SK-N-SH (cell line): ENCODE measurements at regions not wholly inside any gene's neighbourhood (a gene's known extent, or its start where the extent isn't known, plus 50 kb on each side); places are given as distances from the start of the nearest gene placed in this dataset.

Experiments
- CTCF ChIA-PET: fragments of 300-600, 350-600 bp; formaldehyde crosslinking; extraction: SDS; loops from one replicate; lab custom pipeline; 2021; lab: Yijun Ruan, JAX
- POLR2A ChIA-PET: fragments of 350-600 bp; sonication (Branson Sonifier 250); formaldehyde crosslinking; extraction: SDS; loops from one replicate; lab custom pipeline; 2020; ENCODE audit warnings: antibody characterized with exemption, inconsistent platforms; lab: Yijun Ruan, JAX
- DNase-seq: peaks from one replicate; pipeline ENCODE4 v3.0.0; 2012
- H2AFZ ChIP-seq: fragments of 200-600 bp; sonication (generic); 2 replicates; pipeline ENCODE4 v1.8.1; 2016; ENCODE audit warnings: antibody characterized with exemption, mild to moderate bottlenecking, low read depth
- H3F3A ChIP-seq: fragments of 200-600 bp; sonication (generic); replicated peaks from 2 replicates; pipeline ENCODE3; 2016; ENCODE audit warnings: antibody characterized with exemption, mild to moderate bottlenecking; ENCODE audit not compliant: insufficient read depth
- H3K27ac ChIP-seq, 2 experiments: fragments of 200-500 bp in 1 of 2; fragments of 200-600 bp in 1 of 2; sonication (Bioruptor generic) in 1 of 2; sonication (generic), shearing (Covaris generic) in 1 of 2; 2 replicates each; pipeline versions ENCODE4 v1.5.1 to v1.6.1; 2014 to 2016; ENCODE audit warnings: low read depth in 2 of 2, inconsistent platforms in 1 of 2, low read length in 1 of 2, mild to moderate bottlenecking in 1 of 2, mixed read lengths in 1 of 2
- H3K27me3 ChIP-seq: fragments of 200-600 bp; sonication (generic), shearing (Covaris generic); 2 replicates; pipeline ENCODE4 v1.6.1; 2016; ENCODE audit warnings: mixed run types; ENCODE audit not compliant: insufficient read depth
- H3K36me3 ChIP-seq, 2 experiments: fragments of 200-500 bp in 1 of 2; fragments of 200-600 bp in 1 of 2; sonication (Bioruptor generic) in 1 of 2; sonication (generic) in 1 of 2; replicated peaks in 1 of 2; 2 replicates each; pipeline versions ENCODE3 to v1.5.1; 2014 to 2016; ENCODE audit warnings: low read length in 1 of 2, mild to moderate bottlenecking in 1 of 2; ENCODE audit not compliant: insufficient read depth in 2 of 2, control insufficient read depth in 1 of 2
- H3K4me1 ChIP-seq, 2 experiments: fragments of 200-500 bp in 1 of 2; fragments of 200-600 bp in 1 of 2; sonication (Bioruptor generic) in 1 of 2; sonication (generic), shearing (Covaris generic) in 1 of 2; 2 replicates each; pipeline versions ENCODE4 v1.5.1 to v1.6.1; 2014 to 2016; ENCODE audit warnings: low read depth in 1 of 2, low read length in 1 of 2, mixed run types in 1 of 2; ENCODE audit not compliant: insufficient read depth in 2 of 2, control insufficient read depth in 1 of 2
- H3K4me2 ChIP-seq: fragments of 200-600 bp; sonication (generic), shearing (Covaris generic); 2 replicates; pipeline ENCODE4 v1.6.1; 2017; ENCODE audit warnings: mixed run types
- H3K4me3 ChIP-seq, 2 experiments: fragments of 200-500 bp in 1 of 2; fragments of 200-600 bp in 1 of 2; sonication (Bioruptor generic) in 1 of 2; sonication (generic), shearing (Covaris generic) in 1 of 2; 2 replicates each; pipeline versions ENCODE4 v1.5.1 to v1.8.1; 2014 to 2016; ENCODE audit warnings: low read depth in 2 of 2, inconsistent platforms in 1 of 2, low read length in 1 of 2, mild to moderate bottlenecking in 1 of 2, mixed read lengths in 1 of 2, moderate library complexity in 1 of 2
- H3K79me2 ChIP-seq: fragments of 200-600 bp; sonication (generic); 2 replicates; pipeline ENCODE4 v1.8.1; 2017; ENCODE audit warnings: mild to moderate bottlenecking; ENCODE audit not compliant: insufficient read depth
- H3K9ac ChIP-seq: fragments of 200-600 bp; sonication (generic); 2 replicates; pipeline ENCODE4 v1.6.1; 2017; ENCODE audit warnings: mixed run types
- H3K9me2 ChIP-seq: fragments of 200-600 bp; sonication (generic); 2 replicates; pipeline ENCODE4 v1.6.1; 2017; ENCODE audit warnings: mixed run types
- H3K9me3 ChIP-seq: fragments of 200-600 bp; sonication (generic); 2 replicates; pipeline ENCODE4 v1.6.1; 2017; ENCODE audit warnings: mixed run types, mild to moderate bottlenecking, moderate library complexity
- H4K20me1 ChIP-seq: fragments of 200-600 bp; sonication (generic); 2 replicates; pipeline ENCODE4 v1.6.1; 2017; ENCODE audit warnings: mild to moderate bottlenecking, mixed run types; ENCODE audit not compliant: insufficient read depth
- CHD2 ChIP-seq: fragments of 150-350 bp; IDR thresholded peaks from 2 replicates; pipeline ENCODE4 v1.6.1; 2018; ENCODE audit warnings: low read length; ENCODE audit not compliant: partially characterized antibody
- ELF1 ChIP-seq: IDR thresholded peaks from 2 replicates; pipeline ENCODE4 v1.4.0; 2012
- FOXJ3 ChIP-seq: sonication (generic); formaldehyde crosslinking; IDR thresholded peaks from 2 replicates; pipeline ENCODE4 v1.5.1; 2020; ENCODE audit warnings: mild to moderate bottlenecking, missing genetic modification reagents
- FOXM1 ChIP-seq: IDR thresholded peaks from 2 replicates; pipeline ENCODE4 v1.4.0; 2012; ENCODE audit warnings: low read depth, mild to moderate bottlenecking
- GABPA ChIP-seq: IDR thresholded peaks from 2 replicates; pipeline ENCODE4 v1.4.0; 2012; ENCODE audit warnings: low read depth, mild to moderate bottlenecking
- GATA2 ChIP-seq: sonication (generic); formaldehyde crosslinking; IDR thresholded peaks from 2 replicates; pipeline ENCODE4 v1.5.0; 2020; ENCODE audit warnings: mild to moderate bottlenecking, missing genetic modification reagents
- IRF3 ChIP-seq: fragments of 150-350 bp; IDR thresholded peaks from 2 replicates; pipeline ENCODE4 v1.6.1; 2016; ENCODE audit warnings: mild to moderate bottlenecking, low read depth, low read length
- JUND ChIP-seq: IDR thresholded peaks from 2 replicates; pipeline ENCODE4 v1.4.0; 2012
- MAX ChIP-seq: IDR thresholded peaks from 2 replicates; pipeline ENCODE4 v1.4.0; 2012; ENCODE audit warnings: low read depth
- MEF2A ChIP-seq: IDR thresholded peaks from 2 replicates; pipeline ENCODE4 v1.4.0; 2012; ENCODE audit warnings: low read depth, borderline replicate concordance
- NFIC ChIP-seq: IDR thresholded peaks from 2 replicates; pipeline ENCODE4 v1.4.0; 2012; ENCODE audit warnings: borderline replicate concordance
- NRF1 ChIP-seq: IDR thresholded peaks from 2 replicates; pipeline ENCODE4 v1.6.1; 2012; ENCODE audit warnings: low read depth, mild to moderate bottlenecking, low read length
- RAD21 ChIP-seq: IDR thresholded peaks from 2 replicates; pipeline ENCODE4 v1.6.1; 2012; ENCODE audit warnings: mild to moderate bottlenecking, low read length
- REST ChIP-seq: IDR thresholded peaks from 2 replicates; pipeline ENCODE4 v1.6.1; 2012; ENCODE audit warnings: mild to moderate bottlenecking, low read depth, low read length, moderate library complexity
- RFX5 ChIP-seq: IDR thresholded peaks from 2 replicates; pipeline ENCODE4 v1.6.1; 2012; ENCODE audit warnings: mild to moderate bottlenecking, improper control_type of control experiment, low read length
- RXRA ChIP-seq: IDR thresholded peaks from 2 replicates; pipeline ENCODE4 v1.4.0; 2012; ENCODE audit warnings: low read depth, mild to moderate bottlenecking, borderline replicate concordance
- TAF1 ChIP-seq: IDR thresholded peaks from 2 replicates; pipeline ENCODE4 v1.6.1; 2012; ENCODE audit warnings: low read depth, mild to moderate bottlenecking, low read length, moderate library complexity, borderline replicate concordance
- TEAD4 ChIP-seq: IDR thresholded peaks from 2 replicates; pipeline ENCODE4 v1.4.0; 2012; ENCODE audit warnings: mild to moderate bottlenecking, borderline replicate concordance; ENCODE audit not compliant: insufficient read depth
- USF2 ChIP-seq: fragments of 150-350 bp; IDR thresholded peaks from 2 replicates; pipeline ENCODE4 v1.6.1; 2017; ENCODE audit warnings: antibody characterized with exemption, low read length, low read depth, borderline replicate concordance
- YY1 ChIP-seq: IDR thresholded peaks from 2 replicates; pipeline ENCODE4 v1.4.0; 2012; ENCODE audit warnings: low read depth, mild to moderate bottlenecking
- WGBS: methylation state at CpG from one replicate; pipeline ENCODE4 v1.1.6; 2017; ENCODE audit warnings: low lambda C conversion rate; 5-methylcytosine and 5-hydroxymethylcytosine counted together
- TF ChIP-seq, protein P1 (sequence below): IDR thresholded peaks from 2 replicates; pipeline ENCODE4 v1.4.0; 2012; ENCODE audit warnings: low read depth, borderline replicate concordance

GRCh38 chr11:36985562-36985961 is 387.5 kb upstream of the RAG2 start (continued):
- TF ChIP-seq REST (no peak), RAD21 (no peak), RFX5 (no peak), NFIC (no peak), MEF2A (no peak), YY1 (no peak), MAX (no peak), FOXM1 (no peak)

GRCh38 chr11:36976741-36977140 is 378.7 kb upstream of the RAG2 start:
- H3K9me3 ChIP-seq = no peaks in the 10 kb centered on the region
- no peaks in the 10 kb centered on the region for H4K20me1 ChIP-seq
- DNase-seq = no peak
- ChIA-PET CTCF (no interaction called here), POLR2A (no interaction called here)
- no peak for TF ChIP-seq JUND
- TF ChIP-seq, protein P1, sequence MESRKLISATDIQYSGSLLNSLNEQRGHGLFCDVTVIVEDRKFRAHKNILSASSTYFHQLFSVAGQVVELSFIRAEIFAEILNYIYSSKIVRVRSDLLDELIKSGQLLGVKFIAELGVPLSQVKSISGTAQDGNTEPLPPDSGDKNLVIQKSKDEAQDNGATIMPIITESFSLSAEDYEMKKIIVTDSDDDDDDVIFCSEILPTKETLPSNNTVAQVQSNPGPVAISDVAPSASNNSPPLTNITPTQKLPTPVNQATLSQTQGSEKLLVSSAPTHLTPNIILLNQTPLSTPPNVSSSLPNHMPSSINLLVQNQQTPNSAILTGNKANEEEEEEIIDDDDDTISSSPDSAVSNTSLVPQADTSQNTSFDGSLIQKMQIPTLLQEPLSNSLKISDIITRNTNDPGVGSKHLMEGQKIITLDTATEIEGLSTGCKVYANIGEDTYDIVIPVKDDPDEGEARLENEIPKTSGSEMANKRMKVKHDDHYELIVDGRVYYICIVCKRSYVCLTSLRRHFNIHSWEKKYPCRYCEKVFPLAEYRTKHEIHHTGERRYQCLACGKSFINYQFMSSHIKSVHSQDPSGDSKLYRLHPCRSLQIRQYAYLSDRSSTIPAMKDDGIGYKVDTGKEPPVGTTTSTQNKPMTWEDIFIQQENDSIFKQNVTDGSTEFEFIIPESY = no peak
- no peak overlapping the region for H3K4me3 ChIP-seq
- no peak overlapping the region for H3K4me2 ChIP-seq
- 10% methylated on average over 2 of the region's 2 CpGs for WGBS
- H3K36me3 ChIP-seq = no peaks in the 10 kb centered on the region
- no peaks in the 10 kb centered on the region for H3F3A ChIP-seq
- H3K4me1 ChIP-seq = peaks cover 0 to 5% of the 10 kb centered on the region in 2 experiments; a peak in 1 of 4 replicates
- H3K27ac ChIP-seq = no peak overlapping the region
- H3K27me3 ChIP-seq = no peaks in the 10 kb centered on the region
- H3K79me2 ChIP-seq = no peaks in the 10 kb centered on the region
- H3K9me2 ChIP-seq = no peaks in the 10 kb centered on the region
- H2AFZ ChIP-seq = no peak overlapping the region
- no peak overlapping the region for H3K9ac ChIP-seq

- H3F3A ChIP-seq = no peaks in the 10 kb centered on the region
- CTCF ChIA-PET = no interaction called here
- no peak overlapping the region for H3K27ac ChIP-seq
- no peaks in the 10 kb centered on the region for H3K27me3 ChIP-seq
- no peaks in the 10 kb centered on the region for H4K20me1 ChIP-seq
- POLR2A ChIA-PET = no interaction called here
- no peak overlapping the region for H3K4me2 ChIP-seq
- no peak for DNase-seq
- no peaks in the 10 kb centered on the region for H3K9me2 ChIP-seq
- H3K9me3 ChIP-seq = no peaks in the 10 kb centered on the region
- H2AFZ ChIP-seq = no peak overlapping the region
- H3K9ac ChIP-seq = no peak overlapping the region
- H3K36me3 ChIP-seq = no peaks in the 10 kb centered on the region
- no peaks in the 10 kb centered on the region for H3K79me2 ChIP-seq
- peaks cover 0 to 11% of the 10 kb centered on the region in 2 experiments; a peak in 1 of 4 replicates for H3K4me1 ChIP-seq
- 87% methylated on average over 1 of the region's 1 CpG for WGBS
- H3K4me3 ChIP-seq = no peak overlapping the region
- TF ChIP-seq FOXJ3 (no peak), GATA2 (CRISPR knock-in tag) (no peak), CHD2 (no peak), IRF3 (no peak), ELF1 (no peak), NRF1 (no peak), GABPA (no peak), USF2 (no peak), RXRA (no peak), TAF1 (no peak), TEAD4 (no peak), YY1 (no peak)
Observed at GRCh38 chr11:36974771-36975170, 376.7 kb upstream of the RAG2 start.
